GM18517 (cell line): ENCODE measurements at regions not wholly inside any gene's neighbourhood (a gene's known extent, or its start where the extent isn't known, plus 50 kb on each side); places are given as distances from the start of the nearest gene placed in this dataset.

Experiments used
- ATAC-seq: cut with Tn5 transposase; IDR thresholded peaks from one replicate; pipeline ENCODE4 v1.9.1; 2021; ENCODE audit warnings: mild to moderate bottlenecking, moderate library complexity; ENCODE audit not compliant: unreplicated experiment

DNA sequence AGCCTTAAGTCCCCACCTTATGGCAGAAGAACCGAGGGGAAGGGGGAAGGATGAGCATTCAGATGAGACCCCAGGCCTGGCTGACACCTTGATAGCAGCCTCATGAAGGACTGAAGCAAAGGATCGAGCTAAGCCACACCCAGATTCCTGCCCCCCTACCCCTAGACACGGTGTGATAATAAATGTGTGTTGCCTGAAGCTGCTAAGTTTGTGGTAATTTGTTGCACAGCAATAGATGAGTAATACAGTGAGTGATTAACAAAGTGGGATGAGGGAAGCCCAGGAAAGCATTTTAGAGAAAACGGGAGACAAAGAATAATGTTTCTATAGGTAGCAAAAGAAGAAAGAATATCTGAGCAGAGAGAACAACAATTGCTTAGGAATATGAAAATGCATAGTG lies 404.2 kb downstream of the MID1IP1 start:
- no peak for ATAC-seq

DNA sequence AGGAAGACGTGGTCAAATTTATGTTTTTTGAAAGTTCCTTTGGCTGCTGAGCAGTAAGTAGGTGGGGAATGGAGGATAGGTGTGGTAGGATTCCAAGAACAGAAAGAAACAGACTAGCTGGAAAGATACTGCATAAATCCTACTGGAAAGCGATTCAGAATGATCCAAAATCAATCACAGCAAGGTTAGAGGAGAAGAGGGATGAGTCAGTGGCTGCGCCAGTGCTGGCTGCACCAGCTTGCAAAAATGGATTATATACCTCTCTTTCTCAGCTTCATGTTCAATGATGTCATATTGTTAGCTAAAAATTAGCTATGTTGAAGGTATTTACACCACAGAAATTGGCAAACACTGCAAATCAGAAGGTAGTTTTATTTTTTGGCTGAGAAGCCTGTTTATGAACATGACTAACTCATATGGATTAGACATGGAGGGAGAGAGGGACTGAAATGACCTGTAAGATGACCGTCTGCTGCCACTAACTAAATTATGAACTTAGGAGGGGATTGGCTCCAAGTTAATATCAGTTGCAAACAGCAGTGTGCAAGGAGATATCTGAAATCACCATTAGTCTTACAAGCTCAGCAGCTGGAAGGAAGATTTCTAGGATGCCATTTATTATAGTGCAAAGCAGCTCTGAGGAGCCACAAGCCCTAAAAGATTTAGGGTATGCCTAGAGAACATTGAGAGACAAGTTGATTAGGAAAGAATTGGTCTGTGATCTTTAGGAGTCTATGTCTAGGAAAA lies 405.3 kb downstream of the MID1IP1 start:
- ATAC-seq = no peak

DNA sequence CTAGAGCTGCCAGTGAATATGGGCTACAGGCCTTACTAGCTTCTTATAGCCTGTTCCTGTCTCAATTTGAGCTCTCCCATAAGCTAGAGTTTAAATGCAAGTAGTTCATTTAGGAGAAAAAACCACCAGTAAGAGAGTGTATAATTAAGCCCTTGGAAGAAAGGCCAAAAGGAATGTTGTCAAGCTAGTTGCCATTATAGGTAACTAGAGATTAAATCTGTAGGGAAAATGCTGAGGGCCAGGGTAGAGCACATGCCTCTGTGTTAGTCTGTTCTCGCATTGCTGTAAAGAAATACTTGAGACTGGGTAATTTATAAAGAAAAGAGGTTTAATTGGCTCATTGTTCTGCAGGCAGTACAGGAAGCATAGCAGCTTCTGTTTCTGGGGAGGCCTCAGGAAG lies 410.2 kb downstream of the MID1IP1 start:
- ATAC-seq = no peak

DNA sequence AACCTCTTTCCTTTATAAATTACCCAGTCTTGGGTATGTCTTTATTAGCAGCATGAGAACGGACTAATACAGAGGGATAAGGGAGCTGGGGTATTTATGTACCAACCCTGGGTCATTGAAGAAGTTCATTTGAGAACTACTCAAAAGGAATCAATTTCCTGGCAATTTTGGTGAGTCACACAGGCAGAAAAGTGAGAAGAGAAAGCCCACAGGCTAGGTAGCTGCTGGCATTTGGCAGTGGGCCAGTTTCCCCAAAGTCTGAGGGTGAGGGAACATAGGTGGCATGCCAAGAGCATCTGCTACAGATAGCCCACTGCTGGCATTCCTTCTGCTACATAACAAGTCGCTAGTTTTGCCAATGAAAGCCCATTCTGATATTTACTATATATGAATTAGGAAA lies 411.2 kb downstream of the MID1IP1 start:
- ATAC-seq = no peak

DNA sequence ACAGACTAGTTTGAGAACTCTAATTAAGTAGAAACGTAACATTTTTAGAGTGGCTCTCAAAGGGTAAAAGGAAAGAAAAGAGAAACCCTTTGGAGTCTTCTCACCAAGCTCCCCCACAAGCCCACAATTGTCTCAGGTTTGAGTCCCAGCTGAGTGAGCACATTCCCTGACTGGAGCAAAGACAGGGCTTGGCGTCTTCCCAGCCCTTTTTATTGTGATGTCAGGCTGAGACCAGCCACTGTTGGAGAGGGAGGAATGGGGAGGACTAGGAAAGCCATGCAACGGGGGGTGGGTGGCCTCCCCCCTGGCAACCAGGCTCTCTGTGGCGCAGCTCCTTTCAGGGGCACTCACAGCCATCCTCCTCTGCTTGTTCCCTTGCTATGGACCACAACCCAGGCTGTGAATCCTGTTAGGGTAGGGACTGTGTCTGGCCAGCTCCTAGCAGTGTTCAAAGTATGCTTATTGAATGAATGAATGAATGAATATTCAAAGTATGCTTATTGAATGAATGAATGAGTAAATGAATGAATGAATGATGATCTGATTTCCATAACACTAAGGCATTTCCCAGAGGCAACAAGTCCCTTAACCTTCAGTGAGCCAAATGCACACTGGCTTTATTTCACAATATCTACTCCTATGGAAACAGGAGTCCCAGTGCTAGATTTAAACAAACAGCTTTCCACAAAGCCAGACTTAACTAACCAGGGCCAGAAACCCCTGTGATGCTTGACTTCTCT lies 413.3 kb downstream of the MID1IP1 start:
- ATAC-seq = no peak

DNA sequence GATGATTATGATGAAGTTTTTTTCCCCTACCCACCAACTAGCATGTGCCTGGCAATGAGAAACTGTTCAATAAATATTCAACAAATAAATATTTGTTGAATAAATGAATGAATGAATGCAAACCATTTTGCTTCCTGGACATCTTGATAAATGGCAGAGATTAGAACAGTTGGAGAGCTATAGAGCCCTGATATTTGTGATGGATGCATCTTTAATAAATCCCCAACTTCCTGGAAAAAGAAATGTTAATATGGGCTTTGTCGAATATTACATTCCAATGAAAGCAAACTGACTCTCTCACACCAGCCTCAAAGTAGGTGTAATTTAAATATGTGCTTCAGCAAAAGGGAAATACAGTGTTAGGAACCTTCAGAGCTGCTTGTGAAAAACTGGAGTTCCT lies 419.7 kb downstream of the MID1IP1 start:
- ATAC-seq = no peak

DNA sequence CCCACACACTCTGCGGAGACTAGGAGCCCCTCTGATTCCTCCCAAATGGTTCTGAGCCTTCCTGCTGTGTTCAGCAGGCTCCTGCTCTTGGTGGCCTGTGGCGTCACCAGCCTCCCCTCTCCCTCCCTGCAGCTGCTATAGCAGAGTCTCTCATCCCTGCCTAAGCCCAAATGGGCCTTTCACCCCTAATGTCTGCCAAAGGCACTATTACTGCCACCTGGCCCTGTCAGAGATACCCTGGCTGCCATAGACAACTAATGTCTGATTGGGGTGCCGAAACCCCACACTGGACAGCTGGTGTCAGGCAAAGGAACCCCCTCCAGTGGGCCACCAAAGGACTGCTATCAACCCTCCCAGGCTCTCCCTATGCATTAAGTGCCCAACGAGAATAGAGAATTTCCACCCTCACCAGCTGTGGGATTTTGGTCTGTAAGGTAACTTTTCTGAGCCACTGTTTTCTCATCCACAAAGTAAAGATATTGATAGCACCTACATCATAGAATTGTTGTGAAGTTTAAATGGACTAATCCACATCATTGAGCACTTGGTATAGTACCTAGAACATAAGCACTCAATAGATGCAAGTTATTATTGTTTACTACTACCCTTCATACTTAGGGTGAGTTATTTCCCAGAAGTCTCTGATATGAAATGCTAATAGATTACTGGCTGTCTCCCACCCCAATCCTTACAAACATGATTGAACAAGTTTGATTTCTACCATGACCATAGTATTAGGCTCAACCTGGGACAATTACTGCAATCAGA lies 421.3 kb downstream of the MID1IP1 start:
- ATAC-seq = no peak

DNA sequence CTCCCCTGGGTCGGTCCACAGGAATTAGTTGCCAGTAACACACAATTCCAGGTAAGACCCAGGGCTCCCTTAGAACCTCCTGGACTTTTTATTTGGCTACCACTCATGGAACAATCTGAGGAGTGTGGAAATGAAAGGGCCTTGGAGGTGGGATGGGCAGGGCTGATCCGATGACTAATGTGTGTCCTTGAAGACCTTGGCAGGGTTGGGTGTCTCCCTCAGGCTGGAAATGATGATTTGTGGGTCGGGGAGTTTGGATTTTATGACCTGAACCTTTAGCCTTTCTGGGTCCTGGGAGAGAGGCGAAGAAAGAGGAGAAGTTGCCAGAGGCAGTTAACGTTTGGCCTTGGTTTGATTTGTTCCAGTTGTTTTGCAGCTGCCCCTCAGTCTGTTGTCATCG lies 425.0 kb downstream of the MID1IP1 start:
- ATAC-seq = no peak

DNA sequence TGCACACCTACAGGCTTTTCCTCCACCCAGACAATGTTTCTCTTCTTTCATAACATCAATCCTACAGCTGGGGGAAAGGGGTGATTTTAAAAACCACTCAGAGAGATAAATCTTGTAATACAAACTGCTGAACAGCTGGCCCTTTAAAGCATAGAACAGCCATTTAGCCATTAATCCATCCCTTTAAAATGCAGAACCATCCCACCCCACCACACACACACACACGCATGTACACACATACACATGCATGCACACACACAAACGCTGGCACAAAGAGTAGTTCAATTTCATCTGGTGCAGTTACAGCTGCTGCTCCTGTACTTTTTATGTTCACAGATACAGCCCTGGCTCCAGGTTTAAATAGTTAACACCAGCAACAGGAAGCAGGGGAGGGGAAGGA lies 426.1 kb downstream of the MID1IP1 start:
- no peak for ATAC-seq

DNA sequence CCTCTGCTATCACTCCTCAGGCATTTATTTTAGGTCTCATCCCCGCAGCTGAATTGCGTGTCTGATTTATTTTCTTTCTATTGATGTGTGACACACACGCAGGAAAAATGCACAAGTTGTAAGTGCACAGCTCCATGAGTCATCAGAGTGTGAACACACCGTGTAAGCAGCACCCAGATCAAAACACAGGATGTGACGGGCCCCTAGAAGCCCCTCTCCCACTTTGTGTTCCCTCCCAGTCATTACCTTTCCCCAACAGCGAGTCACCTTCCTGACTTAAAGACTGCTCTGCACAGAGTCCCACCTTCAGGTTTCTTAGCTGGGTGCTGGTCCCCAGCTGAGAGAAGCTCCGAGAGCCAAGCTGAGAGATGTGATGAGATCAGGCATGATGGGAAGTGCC lies 436.7 kb downstream of the MID1IP1 start:
- ATAC-seq = no peak

DNA sequence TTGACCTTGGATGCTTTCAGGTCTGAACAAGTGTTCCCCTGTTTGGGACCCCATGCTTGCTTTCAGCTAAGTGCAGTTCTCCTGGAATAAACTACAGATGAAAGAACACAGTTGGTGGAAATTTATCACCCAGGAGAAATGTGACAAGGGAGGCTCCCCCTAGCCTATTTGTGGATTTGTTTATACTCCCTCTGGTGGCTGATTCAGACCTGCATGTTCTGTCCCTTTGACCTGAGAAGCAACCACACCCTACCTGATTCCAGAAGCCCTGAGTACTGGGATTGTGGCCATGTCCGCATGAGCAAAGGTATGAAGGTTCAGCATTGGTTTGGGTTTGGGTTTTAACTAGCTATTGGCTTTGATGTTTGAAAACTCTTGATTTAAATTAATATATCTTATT lies 440.9 kb downstream of the MID1IP1 start:
- no peak for ATAC-seq

DNA sequence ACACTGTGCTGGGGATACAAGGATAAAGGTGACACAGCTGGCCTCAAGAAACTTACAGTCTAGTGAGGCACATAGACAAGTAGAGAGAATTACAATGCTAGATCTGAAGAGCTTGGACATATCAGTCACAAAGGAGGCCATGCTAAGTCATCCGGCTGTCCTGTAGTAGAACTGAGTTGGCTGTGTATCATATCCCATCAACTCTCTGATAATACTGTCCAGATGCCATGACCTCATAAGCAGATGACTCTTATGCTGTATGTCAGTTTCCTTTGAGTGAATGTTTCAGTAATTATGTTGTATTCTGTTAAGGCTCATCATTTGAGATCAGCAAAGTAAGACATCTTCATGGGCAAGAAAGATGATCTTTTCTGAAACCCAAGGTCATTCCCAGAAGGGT lies 442.9 kb downstream of the MID1IP1 start:
- no peak for ATAC-seq

DNA sequence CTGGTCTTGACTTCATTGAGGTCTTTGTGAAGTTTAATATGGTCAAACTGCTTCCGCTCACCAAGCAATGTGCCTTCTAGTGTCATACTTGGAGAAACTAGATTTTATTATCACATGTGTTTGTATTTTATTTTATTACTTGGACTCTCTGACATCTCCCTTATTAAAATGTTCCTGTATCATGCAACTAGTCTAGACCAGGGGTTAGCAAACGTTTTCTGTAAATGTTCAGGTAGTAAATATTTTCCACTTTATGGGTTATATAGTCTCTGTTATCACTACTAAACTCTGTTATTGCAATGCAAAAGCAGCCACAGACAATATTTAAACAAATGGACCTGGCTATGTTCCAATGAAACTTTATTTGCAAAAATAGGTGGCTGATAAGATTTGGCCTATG lies 443.8 kb downstream of the MID1IP1 start:
- ATAC-seq = no peak

DNA sequence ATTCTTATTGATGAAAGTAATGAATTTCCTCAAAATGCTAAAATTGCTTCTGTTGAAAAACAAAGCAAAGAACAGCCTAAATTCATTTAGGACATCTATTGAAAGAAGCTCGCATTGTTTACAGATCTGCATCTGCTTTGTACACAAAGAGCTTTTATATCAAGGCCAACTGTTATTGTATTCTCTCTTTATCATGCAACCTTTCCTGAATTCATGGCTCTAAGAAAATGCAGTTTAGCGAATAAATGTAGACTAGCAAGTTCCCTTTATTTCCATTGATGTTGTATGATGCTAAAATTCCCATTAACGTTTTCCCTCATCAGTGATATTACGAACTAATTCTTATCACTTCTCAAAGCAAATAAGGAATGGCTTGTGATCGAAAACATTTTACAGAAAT lies 446.3 kb downstream of the MID1IP1 start:
- ATAC-seq = no peak

DNA sequence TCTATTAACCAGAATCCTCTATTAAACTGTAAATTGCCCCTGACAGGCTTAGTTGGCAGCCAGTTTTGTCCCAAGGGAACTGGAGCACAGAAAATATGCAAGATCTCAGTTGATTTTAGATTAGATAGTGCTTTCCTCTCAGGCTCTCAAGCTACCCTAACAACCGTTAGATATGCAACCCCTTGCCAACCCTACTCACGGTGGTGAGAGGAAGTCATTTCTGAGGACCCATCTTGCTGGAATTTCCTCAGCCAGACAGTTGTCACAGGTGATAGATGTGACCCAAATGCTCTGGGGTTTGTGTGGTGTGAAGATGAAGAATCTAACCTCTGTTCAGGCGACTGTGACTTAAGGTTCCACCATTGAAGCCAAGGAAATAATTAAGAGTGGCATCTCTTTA lies 447.1 kb downstream of the MID1IP1 start:
- ATAC-seq = no peak

DNA sequence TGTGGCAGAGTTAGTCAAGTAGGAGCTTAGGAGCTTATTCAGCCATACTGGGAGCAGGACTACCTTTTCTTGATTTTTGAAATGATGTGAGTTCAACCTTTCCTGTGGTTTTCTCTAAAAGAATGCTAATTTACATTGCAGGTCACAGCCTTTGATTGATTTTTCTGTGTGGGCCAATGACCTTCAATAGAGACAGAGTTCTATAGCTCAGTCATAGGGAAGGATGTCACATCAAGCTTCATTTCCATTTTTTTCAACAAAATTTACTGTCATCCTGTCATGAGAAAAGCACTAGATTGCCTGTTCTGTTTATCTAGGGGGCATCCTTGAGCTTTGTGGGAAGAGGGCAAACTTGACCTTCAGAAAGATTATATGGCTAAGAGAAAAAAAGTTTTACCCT lies 448.7 kb downstream of the MID1IP1 start:
- ATAC-seq = no peak

DNA sequence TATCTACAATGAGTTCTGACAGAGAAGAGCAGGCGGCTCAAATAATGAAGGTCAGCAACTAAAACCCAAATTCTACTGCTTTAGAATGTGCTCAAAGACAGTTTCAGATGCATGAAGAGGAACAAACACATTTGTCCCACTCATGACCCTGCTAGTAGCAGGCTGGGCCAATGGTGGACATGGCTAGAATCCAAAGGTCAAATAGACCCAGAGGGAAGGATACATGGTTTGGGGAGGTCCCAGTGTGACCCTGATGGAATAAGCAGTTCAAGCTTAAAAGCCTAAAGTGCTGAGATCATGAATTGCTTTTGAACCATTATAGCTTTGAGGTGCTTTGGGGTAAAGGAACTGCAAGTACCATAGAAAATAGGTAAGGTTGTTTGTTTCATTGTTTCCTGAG lies 450.7 kb downstream of the MID1IP1 start:
- ATAC-seq = no peak

DNA sequence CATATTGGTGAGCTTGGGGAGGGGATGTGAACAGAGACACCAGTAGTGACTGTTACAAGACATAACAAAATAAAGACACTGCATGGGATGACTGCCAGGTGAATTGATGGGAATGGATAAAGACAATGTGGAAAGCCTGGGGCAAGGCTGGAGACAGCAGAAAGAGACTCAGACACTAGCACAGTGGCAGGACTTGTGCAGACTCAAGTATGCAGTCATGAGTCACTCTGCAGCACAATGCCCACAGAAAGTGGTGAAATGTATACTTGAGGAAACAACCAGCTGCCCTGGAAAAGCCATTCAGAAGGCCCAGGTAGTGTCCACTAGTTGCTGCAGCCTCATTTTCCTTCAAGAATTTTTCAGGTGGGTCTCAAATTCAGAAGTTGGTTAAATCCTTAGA lies 452.3 kb downstream of the MID1IP1 start:
- no peak for ATAC-seq

DNA sequence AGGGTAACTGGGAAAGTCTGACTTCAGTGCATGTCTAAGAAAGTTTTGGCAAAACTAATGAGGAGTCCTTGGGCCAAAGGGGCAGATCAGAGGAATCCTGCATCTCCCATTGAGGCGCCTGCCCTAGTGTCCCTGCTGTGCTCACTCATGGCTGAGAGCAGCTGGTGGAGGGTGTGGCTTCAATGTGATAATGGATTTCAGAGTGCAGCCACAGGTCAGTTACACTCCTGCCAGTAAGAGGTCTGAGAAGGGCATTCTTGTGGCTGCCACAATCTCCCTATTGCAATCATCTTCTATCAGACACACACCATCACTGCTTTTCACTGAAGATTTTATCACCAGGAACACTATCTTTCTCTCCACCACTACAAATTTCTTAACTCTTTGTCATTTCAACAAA lies 457.1 kb downstream of the MID1IP1 start:
- no peak for ATAC-seq

DNA sequence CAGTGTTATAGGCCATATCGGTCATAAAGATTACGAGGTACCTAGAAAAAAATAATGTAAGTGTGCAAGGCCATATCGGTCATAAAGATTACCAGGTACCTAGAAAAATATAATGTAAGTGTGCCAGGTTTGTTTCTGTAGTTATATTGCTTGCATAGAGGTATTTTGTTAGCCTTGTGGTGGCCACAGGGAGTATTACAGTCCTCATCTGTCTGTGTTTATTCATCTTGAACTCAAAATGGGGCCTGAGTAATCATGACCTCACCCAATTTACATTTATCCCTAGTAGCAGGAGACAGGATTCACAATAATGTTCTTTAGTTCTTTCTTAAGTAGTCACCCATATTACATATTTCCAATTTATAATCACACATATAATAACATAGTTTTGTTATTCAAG lies 459.7 kb downstream of the MID1IP1 start:
- ATAC-seq = no peak

DNA sequence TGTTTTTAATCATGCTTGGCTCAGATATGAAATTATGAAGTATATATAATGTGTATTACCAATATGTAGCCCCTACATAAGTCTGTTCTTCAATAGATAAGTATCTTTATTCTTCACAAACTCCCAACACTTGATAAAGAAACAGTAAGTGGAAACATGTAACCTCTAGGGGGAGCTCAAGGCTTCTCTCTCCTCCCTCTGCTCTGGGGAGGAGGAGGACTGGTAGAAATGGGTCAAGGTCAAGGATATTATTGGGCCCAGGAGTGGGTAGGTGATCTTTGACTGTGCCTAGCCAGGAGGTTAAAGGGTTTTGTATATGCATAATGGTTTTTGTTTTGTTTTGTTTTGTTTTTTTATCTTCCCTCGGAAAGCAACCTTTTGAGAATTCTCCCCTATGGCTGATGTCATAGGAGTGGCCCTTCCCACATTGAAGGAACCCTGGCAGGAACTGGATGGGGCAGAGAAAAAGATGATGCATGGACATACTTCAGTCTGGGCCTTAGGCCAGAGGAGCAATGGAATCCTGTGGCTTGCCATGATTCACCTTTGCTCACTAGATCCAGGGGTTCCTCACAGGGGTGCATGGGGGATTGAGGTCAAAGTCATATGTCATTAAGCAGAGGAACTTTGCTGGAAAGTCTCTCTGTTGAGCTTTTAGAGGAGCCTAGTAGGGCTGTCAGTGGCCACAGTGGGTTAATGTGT lies 460.3 kb downstream of the MID1IP1 start:
- no peak for ATAC-seq
